HG03025 (cell line): ENCODE measurements at regions not wholly inside any gene's neighbourhood (a gene's known extent, or its start where the extent isn't known, plus 50 kb on each side); places are given as distances from the start of the nearest gene placed in this dataset.
A peak's percentile ranks its signal among the peaks of the same experiment; 100 is the strongest.
"Not testable (repeated sequence)": the region's sequence is repeated elsewhere in the genome, so short reads cannot be mapped to it uniquely, and the experiment has no call there.

Experiments
- ATAC-seq: cut with Tn5 transposase; IDR thresholded peaks from one replicate; pipeline ENCODE4 v1.9.1; 2021; ENCODE audit warnings: mild to moderate bottlenecking, moderate library complexity; ENCODE audit not compliant: unreplicated experiment, low FRiP score

GRCh38 chr6:82419132-82419581 lies 55.5 kb downstream of the TPBG start:
- ATAC-seq, result peak; percentile 90

GRCh38 chr6:82419859-82420258 lies 56.2 kb downstream of the TPBG start:
- peak; percentile 36 for ATAC-seq

GRCh38 chr6:82430611-82431010 lies 67.0 kb downstream of the TPBG start:
- ATAC-seq, result no peak

- ATAC-seq, result no peak
These were observed 73.1 kb downstream of the TPBG start for GRCh38 chr6:82436740-82437139.

GRCh38 chr6:82437701-82438100 lies 74.1 kb downstream of the TPBG start:
- ATAC-seq, result no peak

- no peak for ATAC-seq
These were observed 77.6 kb downstream of the TPBG start for GRCh38 chr6:82441047-82441855.

- no peak for ATAC-seq
These were observed 78.6 kb downstream of the TPBG start for GRCh38 chr6:82442061-82442719.

GRCh38 chr6:82458147-82458546 lies 94.5 kb downstream of the TPBG start:
- ATAC-seq, result no peak

- ATAC-seq, result no peak
These were observed 95.1 kb downstream of the TPBG start for GRCh38 chr6:82458705-82459104.

- ATAC-seq, result no peak
These were observed 97.9 kb downstream of the TPBG start for GRCh38 chr6:82461536-82461935.

GRCh38 chr6:82467338-82467737 lies 103.7 kb downstream of the TPBG start:
- ATAC-seq, result no peak

- not testable (repeated sequence) for ATAC-seq
These were observed 106.5 kb downstream of the TPBG start for GRCh38 chr6:82470123-82470522.

GRCh38 chr6:82475106-82475505 lies 111.5 kb downstream of the TPBG start:
- ATAC-seq, result not testable (repeated sequence)

GRCh38 chr6:82484001-82484400 lies 120.4 kb downstream of the TPBG start:
- ATAC-seq, result no peak

- ATAC-seq, result no peak
These were observed 121.4 kb downstream of the TPBG start for GRCh38 chr6:82484737-82485626.

- no peak for ATAC-seq
These were observed 124.3 kb downstream of the TPBG start for GRCh38 chr6:82487895-82488294.

GRCh38 chr6:82488403-82488802 lies 124.8 kb downstream of the TPBG start:
- no peak for ATAC-seq

- ATAC-seq, result no peak
These were observed 128.5 kb downstream of the TPBG start for GRCh38 chr6:82492134-82492533.

GRCh38 chr6:82493467-82493866 lies 129.8 kb downstream of the TPBG start:
- ATAC-seq, result no peak

GRCh38 chr6:82494367-82494766 lies 130.8 kb downstream of the TPBG start:
- ATAC-seq, result no peak

GRCh38 chr6:82501901-82502300 lies 138.3 kb downstream of the TPBG start:
- not testable (repeated sequence) for ATAC-seq
